ENCODE measurements at regions not wholly inside any gene's neighbourhood (a gene's known extent, or its start where the extent isn't known, plus 50 kb on each side); places are given as distances from the start of the nearest gene placed in this dataset.

DNA sequence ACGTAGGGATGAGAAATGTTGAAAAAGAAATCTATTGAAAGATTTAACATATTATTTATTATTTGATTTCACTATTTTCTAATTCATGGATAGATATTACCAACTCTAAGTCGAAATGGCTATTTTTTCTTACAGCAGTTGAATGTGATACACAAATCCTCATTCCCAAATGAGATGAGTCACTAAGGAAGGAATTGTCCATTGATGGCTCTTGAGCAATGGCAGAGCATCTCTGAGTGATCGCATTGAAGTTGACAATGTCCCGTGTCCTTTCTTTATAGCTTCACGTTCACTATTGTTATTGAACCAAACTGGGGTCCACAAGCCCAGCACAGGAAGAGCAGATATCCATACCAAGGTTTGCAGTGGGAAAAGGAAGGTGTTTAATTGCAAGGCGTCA lies 648.3 kb upstream of the SPRY2 start:
- no peak for TF ChIP-seq POLR2AphosphoS5 (IDR thresholded peaks at IDR 0.05; ENCODE audit: borderline replicate concordance, low read depth, low read length)
- no peak for TF ChIP-seq EZH2 (IDR thresholded peaks at IDR 0.05)

Data from SK-N-MC (cell line).